ENCODE measurements at regions not wholly inside any gene's neighbourhood (a gene's known extent, or its start where the extent isn't known, plus 50 kb on each side); places are given as distances from the start of the nearest gene placed in this dataset.
"Not testable (repeated sequence)": the region's sequence is repeated elsewhere in the genome, so short reads cannot be mapped to it uniquely, and the experiment has no call there.

DNA sequence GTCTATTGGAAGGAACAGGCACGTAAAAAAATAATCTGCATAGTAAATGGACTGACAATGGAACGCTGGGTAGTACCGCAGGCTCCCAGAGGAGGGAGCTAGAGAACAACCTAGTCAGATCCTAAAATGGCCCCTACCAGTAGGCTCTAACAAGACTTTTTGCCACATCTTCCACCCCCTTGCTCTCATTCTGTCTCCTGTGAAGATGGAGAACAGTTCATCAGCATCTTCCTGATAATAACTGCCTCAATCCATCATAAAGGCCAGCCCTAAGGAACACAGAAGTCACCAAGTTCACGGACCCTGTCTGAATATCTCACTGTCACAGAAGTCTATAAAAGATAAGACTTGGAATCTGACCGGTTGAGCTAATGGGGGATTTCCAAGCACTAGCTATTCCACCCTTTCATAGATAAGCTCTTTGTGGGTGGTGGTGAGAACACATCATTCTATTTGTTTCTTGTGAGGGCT lies 133.4 kb downstream of the SLC1A3 start:
- peak; percentile 22 for DNase-seq

DNA sequence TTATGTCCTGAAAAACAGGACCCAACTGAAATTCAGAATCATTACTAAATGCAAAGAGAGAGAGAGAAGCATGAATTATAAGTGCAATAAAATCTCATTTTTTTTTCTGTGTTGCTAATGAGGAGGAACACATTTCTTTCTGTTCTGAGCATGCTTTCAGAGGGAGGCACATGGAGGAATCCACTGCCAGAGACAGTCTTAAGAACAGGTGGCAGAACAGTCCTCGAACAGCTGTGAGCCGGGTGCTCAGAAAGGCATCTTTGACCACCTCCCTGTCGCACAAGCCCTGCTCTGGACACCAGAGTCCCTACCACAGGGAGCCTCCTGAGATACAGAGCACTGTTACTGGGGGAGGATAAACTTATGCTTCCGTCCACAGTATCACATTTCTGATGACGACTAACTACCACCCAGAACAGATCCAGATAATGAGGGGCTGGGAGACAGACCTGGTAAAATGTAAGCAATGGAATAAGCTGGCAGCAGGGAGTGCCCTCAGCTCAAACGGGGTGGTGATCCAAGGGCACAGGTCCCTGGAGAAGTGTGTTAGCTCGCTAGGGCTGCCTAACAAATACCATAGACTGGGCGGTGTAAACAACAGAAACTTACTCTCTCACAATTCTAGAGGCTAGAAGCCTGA lies 134.0 kb downstream of the SLC1A3 start:
- DNase-seq: no peak

DNA sequence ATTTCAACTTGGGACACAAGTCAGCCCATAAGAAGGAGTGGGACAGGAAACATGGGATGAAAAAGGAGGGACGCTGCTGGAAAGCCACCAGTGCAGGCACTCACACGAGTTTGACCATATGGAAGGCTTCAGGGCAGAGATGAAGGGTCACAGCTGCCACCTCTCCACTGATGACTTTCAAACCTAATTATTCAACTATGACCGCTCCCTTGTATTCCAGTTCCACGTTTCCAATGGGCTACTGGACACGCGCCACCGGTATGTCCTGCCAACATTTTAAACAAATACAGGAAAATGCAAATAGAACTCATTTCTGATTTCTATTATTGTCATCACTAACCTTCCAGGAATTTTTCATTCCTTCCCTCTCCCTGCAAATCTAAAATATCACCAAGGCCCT lies 134.7 kb downstream of the SLC1A3 start:
- no peak for DNase-seq

DNA sequence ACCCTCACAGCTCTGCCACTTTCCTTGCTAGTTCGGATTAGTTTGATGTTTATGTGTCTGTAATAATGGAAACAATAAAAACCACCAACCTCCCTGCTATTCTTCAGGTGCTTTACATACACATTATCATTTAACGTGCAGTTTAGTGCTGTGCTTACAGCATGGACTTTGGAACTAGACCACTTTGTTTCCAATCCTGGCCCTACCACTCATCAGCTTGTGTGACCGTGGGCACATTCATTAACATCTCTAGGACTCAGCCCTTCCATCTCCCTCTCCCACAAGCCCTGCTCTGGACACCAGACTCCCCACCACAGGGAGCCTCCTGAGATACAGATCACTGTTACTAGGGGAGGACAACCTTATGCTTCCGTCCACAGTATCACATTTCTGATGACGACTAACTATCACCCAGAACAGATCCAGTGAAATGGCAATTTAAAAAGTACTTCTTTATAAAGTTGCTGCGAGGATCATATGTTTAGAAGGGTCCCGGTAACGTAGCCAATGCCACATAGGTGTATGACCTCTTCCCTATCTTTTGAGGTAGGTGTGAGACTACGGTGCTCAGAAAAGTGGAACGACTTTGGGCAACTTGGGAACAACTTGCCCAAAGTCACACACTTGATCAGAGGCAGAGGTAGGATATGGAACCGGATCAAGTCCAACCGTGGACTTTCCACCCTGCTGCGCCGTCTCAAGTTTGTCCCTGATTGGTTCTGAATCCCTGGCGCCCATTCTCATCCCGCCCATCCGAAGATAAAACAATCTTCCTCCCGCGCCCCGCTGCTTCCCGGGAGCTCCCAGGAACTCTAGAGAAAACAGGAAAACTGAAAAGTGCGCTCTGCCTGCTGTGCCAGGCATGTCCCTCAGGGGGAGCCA lies 132.4 kb upstream of the NIPBL start:
- no peak for DNase-seq

DNA sequence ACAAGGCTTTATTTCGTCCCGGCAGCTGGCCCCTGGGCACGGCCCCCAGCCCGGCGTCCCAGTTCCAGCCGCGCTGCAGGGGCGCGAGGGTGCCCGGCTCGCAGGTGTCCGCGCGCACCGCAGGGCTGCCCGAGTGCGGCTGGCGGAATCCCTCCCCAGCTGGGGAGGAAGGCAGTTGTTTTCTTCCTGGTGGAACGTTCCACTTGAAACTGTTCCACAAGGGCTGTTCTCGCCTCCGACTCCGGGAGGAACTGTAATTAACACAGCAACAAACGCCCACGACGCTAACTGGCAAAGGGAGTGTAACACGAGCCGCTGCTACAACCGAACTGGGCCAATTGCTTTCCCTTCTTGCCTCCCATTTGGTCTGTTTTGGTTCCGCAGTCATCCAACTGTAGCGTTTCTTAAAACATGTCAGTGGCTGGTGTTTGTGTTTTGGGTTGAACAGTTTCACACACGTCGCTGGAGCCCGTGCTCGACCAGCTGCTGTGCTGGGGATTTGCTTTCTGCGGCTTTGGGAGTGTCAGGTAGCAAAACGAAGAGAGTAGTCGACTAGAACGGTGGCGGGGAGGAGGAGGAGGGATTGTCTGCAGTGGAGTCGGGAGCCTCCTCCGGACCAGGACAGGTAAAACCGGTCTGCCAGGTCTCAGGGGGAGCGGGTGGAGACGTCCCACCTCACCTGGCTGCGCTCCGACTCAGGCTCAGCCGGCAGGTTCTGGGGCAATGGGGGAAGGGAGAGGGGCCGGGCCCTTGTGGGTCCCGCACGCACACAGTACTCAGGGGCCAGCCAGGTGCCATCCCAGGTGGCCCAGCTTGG lies 131.6 kb upstream of the NIPBL start:
- DNase-seq: peak; percentile 45

DNA sequence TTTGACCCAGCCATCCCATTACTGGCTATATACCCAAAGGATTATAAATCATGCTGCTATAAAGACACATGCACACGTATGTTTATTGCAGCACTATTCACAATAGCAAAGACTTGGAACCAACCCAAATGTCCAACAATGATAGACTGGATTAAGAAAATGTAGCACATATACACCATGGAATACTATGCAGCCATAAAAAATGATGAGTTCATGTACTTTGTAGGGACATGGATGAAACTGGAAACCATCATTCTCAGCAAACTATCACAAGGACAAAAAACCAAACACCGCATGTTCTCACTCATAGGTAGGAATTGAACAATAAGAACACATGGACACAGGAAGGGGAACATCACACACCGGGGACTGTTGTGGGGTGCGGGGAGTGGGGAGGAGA lies 128.8 kb upstream of the NIPBL start:
- DNase-seq: not testable (repeated sequence)

DNA sequence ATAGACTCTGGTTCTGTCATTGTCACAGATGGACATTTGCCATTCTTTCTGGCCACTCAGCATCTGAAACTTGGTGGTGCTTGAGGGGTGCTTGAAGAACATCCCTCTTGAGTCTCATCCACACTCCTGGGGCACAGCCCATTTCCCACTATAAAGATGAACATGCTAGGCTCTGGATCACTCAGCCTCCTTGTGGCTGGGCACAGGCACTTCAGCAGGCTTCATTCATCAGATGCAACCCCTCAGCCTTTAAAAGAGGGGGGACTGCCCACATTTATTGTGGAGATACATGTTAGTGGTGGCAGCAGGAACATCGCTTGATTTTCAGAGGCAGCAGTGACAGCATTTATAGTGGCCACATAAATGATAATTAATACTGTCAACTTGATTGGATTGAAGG lies 124.7 kb upstream of the NIPBL start:
- DNase-seq: no peak

DNA sequence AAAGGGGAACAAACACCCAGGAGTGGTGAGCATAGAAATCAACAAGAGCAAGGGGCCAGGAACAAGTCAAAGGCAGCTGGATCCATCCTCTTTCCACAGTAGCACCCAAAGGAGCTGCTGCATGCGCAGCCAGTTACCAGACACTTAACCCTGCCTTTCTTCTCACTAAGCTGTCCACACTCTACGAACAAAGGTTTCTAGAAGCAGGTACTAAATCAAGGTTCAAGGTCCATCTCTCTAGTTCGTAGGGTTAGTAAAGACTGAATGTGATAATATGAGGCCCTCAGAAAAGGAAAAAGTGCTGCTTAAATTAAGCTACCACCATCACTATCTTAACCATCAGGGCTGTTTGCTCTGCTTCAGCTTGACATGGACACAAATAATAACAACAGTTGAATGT lies 121.2 kb upstream of the NIPBL start:
- no peak for DNase-seq

DNA sequence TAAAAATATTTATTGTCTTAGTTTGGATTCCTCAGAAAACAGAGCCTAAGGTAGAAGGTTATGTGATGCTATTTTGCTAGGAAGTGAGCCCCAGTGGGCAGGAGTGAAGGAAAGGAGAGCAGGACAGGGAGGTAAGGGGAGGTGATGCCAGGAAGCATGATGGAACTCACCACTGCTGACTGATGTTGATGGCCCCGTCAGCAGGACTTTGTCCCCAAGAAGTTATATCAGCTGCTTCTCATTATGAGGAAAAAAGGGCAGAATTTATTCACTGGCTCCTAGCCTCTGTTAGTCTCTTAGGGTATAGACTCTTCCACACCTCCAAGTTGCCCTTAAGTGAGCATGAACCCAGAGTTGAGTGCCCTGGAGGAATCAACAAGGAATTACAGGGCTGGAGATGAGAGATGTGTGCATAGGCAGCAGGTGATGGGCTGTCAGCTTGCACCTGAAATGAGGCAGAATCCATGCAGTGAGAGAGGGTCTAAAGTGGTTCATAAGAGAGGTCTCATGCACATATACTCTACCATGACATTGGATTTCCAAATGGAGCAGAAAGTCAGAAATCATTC lies 120.6 kb upstream of the NIPBL start:
- DNase-seq: no peak

DNA sequence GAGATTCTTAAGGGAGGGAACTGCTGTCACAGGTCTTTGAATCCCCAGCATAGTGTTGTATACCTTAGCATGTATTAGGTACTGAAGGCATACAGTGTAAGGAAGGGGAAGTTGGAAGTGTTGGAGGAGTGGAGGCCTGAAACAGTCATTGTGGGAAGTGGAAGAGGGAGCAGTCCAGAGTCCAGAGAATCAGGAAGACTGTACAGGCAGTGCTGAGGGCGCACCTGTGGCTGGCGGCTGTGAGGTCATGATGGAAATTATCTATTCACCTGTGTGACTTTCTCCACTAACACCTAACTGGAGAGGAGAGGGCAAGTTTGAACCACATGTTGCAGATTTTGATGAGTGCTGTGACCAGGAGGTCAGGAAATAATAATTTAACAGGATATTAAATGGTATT lies 119.7 kb upstream of the NIPBL start:
- no peak for DNase-seq

DNA sequence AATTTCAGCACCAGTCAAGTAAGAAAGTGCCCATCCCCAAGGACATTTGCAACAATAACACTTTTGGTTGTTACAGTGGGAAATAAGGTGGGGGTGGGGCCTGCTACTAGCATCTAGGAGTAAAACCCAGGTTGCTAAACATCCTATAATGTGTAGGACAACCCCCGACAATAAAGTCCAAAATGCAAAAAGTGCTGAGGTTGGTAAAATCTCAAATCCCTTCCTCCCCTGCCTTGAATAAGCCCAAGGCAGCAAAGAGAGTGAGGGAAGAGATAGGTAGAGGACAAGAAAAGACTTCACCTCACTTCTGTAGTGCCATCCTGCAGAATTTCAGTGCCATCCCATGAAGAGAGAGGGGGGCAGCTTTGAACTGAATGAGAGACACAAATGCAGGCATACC lies 117.5 kb upstream of the NIPBL start:
- DNase-seq: no peak

DNA sequence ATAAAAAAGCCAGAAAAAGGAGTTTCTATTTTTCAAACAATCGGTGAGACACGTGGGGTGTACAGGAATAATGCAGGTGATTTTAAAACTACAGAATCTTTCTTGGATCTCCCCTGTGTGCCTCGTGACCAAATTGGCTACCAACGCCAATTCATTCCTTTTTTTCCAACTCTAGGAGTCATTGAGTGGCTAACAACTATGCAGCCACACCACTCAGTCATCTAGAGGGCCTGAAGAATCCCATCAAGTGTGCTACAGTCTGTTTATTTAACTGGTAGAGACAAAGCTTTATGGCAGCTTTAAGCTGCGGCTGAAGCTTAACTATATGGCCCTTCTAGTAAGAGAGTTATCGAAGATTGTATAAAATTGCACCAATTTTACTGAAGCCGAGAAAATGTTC lies 113.1 kb upstream of the NIPBL start:
- no peak for DNase-seq

DNA sequence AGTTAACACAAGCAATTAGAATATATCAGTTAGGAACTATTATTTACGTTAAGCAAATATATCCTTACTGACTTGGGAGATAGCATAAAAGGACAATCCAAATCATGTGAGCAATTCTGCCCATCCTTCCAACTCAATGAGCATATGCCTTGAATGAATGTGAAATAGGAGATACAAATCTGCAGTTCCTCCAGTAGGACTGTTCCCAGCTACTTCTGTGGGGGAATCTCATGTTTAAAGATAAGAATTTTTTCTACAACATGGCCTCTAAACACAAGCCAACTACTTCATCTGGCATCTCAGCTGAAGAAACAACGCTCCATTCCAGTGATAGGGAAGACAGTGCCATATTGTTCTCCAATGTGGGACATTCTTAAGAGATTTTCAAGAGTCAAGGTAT lies 110.7 kb upstream of the NIPBL start:
- no peak for DNase-seq

DNA sequence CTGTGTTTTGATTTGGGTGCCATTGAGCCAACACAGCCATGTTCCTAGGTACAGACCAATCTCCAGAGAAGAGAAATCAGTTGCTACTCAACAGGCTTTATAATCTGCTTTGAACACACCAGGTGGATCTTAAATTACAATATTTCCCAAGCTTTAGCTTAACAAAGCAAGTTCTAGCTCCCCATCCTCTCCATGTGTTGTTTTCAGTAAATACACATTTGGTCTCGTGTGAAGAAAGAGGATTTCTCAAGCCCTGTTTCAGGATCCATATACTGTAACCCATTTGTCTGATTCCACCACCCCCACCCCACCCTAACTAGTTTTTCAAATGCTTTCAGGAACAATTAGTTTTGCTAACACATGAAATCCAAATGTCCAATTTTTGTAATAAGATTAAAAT lies 109.6 kb upstream of the NIPBL start:
- no peak for DNase-seq

DNA sequence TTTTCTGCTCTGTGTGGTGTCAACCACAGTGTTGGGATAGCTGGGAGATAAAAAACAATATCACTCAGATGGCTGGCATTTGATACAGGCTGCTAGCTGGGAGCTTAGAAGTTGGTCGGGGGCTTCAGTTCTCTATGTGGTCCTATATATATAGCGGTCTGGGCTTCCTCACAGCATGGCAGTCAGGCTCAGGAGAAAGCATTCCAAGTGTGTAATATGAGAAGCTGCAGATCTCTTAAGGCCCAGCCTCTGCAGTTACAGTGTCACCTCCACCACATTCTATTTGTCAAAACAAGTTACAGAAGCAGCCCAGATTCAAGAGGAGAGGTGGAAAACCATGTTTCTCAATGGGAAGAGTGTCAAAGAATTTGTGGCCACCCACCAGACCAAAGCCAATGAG lies 108.1 kb upstream of the NIPBL start:
- no peak for DNase-seq

DNA sequence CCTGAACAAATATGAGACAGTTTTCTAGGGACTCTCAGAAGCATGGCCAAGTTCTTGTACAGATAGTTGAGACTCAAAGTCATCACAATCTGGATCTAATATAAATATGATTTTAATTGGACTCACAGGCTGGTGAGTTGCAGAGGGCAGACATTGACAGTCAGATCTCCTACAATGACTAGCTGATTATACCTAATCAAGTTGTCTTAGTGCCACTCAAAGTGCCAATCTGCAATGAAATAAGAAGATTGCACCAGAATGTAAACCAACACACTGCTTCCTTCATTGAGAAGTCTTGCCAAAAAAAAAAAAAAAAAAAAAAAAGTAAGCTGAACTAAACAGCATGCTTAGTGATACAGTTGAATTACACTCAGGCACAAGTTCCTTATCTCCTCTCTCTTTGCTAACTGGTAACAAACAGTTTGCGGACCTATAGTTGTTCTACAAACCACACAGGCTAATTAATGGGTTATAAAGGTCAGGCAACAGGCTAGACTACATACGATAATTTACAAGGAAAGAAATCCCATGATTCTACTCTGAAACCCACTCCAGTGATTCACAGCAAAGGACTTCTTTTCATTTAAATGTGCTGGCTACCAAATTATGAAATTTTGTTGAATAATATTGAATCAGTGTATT lies 107.3 kb upstream of the NIPBL start:
- no peak for DNase-seq

DNA sequence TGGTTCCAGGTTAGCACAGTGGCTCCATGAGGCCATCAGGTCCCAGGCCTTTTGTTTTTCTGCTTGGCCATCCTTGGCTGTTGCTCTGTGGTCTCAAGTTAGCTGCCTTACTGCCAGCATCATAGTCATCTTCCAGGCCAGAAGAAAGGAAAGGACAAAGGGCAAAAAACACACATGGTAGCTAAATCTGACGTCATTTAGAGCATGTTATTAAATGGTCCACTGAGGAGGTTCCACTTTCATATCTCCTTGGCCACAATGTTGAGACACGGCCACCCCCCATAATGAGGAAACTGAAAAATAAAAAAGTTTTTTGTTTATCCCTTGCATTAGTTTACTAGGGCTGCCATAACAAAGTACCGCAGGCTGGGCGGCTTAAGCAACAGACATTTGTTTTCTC lies 106.4 kb upstream of the NIPBL start:
- no peak for DNase-seq

DNA sequence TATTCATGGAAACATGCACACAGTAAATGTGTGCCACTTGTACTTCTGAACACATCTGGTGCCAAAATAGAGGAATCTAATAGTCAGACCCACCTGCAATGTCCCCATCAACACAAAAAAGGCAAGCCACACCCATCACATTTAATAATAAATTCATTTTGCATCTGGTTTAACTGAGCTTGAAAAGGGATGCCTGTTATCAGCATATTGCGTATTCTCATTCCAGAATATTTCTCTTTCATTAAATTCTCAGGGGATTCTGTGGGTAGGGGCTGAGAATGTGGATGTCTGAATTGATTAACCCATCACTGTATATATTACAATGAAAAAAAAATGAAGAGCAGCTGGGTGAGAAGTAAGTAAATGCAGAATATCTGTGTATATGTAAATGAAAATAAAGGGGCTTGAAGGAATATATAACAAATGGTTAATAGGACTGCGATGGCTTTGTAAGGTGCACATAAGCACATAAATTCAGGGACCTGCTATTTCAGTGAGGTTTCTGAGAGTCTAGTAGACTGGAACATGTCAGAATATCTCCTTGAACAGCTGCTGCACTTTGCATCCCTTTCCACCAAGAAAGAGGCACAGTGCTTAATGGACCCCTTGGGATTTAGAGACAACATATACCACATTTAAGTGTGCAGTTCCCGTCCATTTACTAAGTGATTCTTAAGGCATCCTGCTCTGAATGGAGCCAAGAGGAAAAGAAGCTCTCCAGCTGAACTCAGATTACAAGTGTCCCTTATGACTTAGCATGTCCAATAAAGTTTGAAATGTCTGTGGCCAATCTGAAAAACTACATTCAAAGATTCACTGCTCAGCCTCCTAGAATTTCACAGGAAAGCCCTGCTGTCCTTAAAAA lies 104.1 kb upstream of the NIPBL start:
- no peak for DNase-seq

DNA sequence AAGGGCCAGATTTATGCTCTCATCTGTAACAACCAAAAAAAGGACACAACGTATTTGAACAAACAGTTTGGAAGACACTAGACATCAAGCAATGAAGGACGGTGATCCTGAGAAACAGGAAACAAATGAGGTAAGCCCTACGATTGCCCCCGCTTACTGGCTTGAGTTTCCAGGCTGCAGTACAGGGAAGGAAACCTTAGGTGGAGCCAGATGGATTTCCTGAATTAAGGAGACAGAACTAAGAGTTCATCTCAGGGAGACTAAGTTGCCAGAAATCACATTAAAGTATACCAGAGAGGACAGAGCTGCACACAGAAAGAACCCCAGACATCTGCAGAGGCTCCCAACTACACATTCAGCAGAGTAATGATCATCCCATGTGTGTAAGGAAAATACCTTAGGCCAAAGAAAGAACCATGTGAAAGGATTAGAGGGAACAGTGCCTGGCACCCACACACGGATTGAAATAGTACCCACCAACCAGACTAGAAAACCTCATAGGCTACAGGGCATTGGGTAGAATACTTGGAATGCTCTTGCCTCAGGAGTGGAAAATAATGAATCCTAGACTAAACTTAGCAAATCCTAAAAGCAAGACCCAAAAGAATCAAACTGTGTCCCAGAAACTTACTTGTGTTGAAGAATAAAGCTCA lies 99.3 kb upstream of the NIPBL start:
- DNase-seq: no peak

DNA sequence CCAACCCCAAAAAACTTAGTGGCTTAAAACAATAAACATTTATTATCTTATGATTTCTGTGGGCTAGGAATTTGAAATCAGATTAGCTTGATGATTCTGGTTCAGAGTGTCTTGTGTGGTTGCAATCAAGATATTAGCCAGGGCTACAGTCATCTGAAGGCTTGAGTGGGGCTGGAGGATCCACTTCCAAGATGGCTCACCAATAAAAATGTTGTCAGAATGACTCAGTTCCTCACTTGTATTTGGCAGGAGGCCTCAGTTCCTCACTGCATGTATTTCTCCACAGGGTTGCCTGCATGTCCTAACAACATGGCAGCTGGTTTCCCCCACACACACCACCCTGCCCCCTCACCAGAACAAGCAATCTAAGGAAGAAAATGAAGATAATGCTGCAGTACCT lies 98.2 kb upstream of the NIPBL start:
- DNase-seq: no peak

DNA sequence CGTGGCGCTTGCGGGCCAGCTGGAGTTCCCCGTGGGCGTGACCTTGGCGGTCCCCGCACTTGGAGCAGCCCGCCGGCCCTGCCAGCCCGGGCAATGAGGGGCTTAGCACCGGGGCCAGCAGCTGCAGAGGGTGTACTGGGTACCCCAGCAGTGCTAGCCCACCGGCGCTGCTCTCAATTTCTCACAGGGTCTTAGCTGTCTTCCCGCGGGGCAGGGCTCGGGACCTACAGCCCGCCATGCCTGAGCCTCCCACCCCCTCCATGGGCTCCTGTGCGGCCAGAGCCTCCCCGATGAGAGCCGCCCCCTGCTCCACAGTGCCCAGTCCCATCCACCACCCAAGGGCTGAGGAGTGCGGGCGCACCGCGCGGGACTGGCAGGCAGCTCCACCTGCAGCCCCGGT lies 94.0 kb upstream of the NIPBL start:
- not testable (repeated sequence) for DNase-seq

All from NCI-H1417 treated with DMSO at 0.1 percent for 48 hours (cell line).